Tibial nerve (tissue), 4 donors: ENCODE measurements at regions not wholly inside any gene's neighbourhood (a gene's known extent, or its start where the extent isn't known, plus 50 kb on each side); places are given as distances from the start of the nearest gene placed in this dataset.

Source experiments
- DNase-seq, 2 donors: peaks; one replicate each; pipeline ENCODE4 v3.0.0-alpha.2; 2019; ENCODE audit warnings: low spot score in 2 of 2
- H3K27ac ChIP-seq, 4 donors: fragments of 200-600 bp; sonication (generic) in 3 of 4; one replicate each; pipeline ENCODE4 v1.5.1; 2017 to 2019; ENCODE audit warnings: mild to moderate bottlenecking in 1 of 4
- H3K27me3 ChIP-seq, 2 donors: fragments of 200-600 bp; sonication (generic) in 1 of 2; one replicate each; pipeline versions ENCODE4 v1.5.1 to v1.6.0; 2017 to 2019
- H3K36me3 ChIP-seq, 3 donors: fragments of 200-600 bp; sonication (generic); one replicate each; pipeline ENCODE4 v1.5.1; 2018 to 2019
- H3K4me1 ChIP-seq, 4 donors: fragments of 200-600 bp; sonication (generic) in 3 of 4; one replicate each; pipeline ENCODE4 v1.5.1; 2017 to 2019
- H3K4me3 ChIP-seq, 4 donors: fragments of 200-600 bp; sonication (generic) in 3 of 4; one replicate each; pipeline ENCODE4 v1.5.1; 2017 to 2019; ENCODE audit warnings: mild to moderate bottlenecking in 1 of 4, moderate library complexity in 1 of 4
- H3K9me3 ChIP-seq, 4 donors: fragments of 200-600 bp; sonication (generic) in 3 of 4; one replicate each; pipeline ENCODE4 v1.5.1; 2017 to 2019
- CTCF ChIP-seq, 5 experiments: fragments of 200-600 bp in 3 of 5; fragments of 450-650 bp in 2 of 5; sonication (generic) in 3 of 5; IDR thresholded peaks; one replicate each; pipeline ENCODE4 v1.5.1; 2016 to 2019; ENCODE audit warnings: antibody characterized with exemption in 5 of 5, mild to moderate bottlenecking in 3 of 5, moderate library complexity in 2 of 5
- EP300 ChIP-seq, 2 donors: sonication (generic); formaldehyde crosslinking; IDR thresholded peaks; one replicate each; pipeline ENCODE4 v1.6.1; 2017; ENCODE audit warnings: antibody characterized with exemption in 2 of 2, mild to moderate bottlenecking in 1 of 2
- POLR2A ChIP-seq, 2 donors: fragments of 450-650 bp; IDR thresholded peaks; one replicate each; pipeline ENCODE4 v1.6.1; 2017; ENCODE audit warnings: antibody characterized with exemption in 2 of 2, mild to moderate bottlenecking in 2 of 2, moderate library complexity in 2 of 2
- WGBS, 2 donors: methylation state at CpG; one replicate each; pipeline ENCODE4 v1.1.5; 2018; 5-methylcytosine and 5-hydroxymethylcytosine counted together

DNA sequence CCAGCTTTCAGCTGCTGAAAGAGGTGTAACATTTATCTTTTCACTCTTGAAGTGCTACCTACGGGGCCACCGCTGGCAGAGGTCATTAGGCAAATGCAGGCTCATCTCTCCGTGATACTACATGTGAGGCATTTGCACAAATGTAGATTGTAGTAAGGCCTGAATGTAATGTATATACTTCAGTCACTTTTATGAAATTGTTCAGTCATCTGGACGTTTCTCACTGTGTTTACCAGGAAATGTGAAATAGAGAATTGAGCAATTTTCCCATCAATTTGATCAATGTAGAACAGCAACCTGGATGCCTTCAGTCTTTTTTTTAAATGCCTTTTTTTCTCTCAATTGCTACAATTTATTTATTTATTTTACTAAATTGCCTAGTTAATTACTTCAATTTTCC lies 368.3 kb upstream of the AZI2 start:
- WGBS, 2 donors: 67 to 75% methylated on average over 4 of the region's 4 CpGs
- no peak for TF ChIP-seq POLR2A (IDR thresholded peaks at IDR 0.05)
- no peak for TF ChIP-seq CTCF (IDR thresholded peaks at IDR 0.05)
- TF ChIP-seq EP300 (IDR thresholded peaks at IDR 0.05): no peak
- no peak for DNase-seq

DNA sequence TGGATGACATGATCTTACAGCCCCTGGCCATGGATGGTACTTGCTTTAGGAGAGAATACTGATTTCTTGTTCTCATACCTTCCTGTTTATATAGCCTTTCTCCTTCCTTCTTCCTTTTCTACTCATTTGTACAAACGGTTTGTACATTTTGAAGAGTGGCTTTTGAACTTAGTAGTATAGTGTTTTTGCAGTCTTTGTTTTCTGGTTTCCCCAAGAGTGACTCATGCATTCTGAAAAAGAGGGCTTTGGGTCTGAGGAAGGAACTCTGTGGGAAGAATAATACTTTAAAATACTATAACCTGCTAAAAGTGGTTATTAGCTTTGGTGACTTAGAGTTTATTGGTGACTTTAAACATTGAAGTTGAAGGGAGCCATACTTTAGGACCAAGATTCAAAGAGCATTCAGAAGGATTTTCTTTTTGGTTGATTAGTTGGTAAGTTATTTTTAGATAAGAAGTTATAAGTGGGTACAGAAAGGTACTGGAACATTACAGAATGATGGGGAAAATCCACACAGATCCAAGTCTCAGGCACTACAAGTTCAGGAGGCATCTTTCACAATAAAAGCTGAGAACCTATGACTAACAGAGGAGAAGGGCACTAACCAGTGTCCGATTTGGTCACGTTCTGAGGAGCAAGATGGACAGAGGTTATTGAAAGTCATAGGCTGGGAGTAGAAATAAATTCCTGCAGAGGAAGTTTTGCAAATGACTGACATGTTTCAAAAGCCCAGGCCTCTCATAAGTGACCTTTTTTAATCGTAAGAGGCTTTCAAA lies 369.6 kb upstream of the AZI2 start:
- H3K4me3 ChIP-seq: no peak overlapping the region
- no peaks in the 10 kb centered on the region for H3K9me3 ChIP-seq
- WGBS, 2 donors: 57% methylated on average over 4 of the region's 4 CpGs
- no peak overlapping the region for H3K27ac ChIP-seq
- H3K4me1 ChIP-seq: no peaks in the 10 kb centered on the region
- TF ChIP-seq EP300 (IDR thresholded peaks at IDR 0.05): no peak
- TF ChIP-seq POLR2A (IDR thresholded peaks at IDR 0.05): no peak
- no peak for TF ChIP-seq CTCF (IDR thresholded peaks at IDR 0.05)
- no peak for DNase-seq
- H3K27me3 ChIP-seq: no peaks in the 10 kb centered on the region
- H3K36me3 ChIP-seq: no peaks in the 10 kb centered on the region

More for the DNA sequence above, 368.3 kb upstream of the AZI2 start:
- no peaks in the 10 kb centered on the region for H3K36me3 ChIP-seq
- no peak overlapping the region for H3K4me3 ChIP-seq
- H3K9me3 ChIP-seq: no peaks in the 10 kb centered on the region
- no peaks in the 10 kb centered on the region for H3K4me1 ChIP-seq
- no peaks in the 10 kb centered on the region for H3K27me3 ChIP-seq
- H3K27ac ChIP-seq: no peak overlapping the region

- Histone ChIP-seq H3K27ac (no peak overlapping the region), H3K4me1 (no peaks in the 10 kb centered on the region), H3K9me3 (peaks cover 0 to 6% (median 0%) of the 10 kb centered on the region in 4 donors), H3K36me3 (no peaks in the 10 kb centered on the region), H3K27me3 (no peaks in the 10 kb centered on the region), H3K4me3 (no peak overlapping the region)
- TF ChIP-seq POLR2A (IDR thresholded peaks at IDR 0.05) (no peak), CTCF (IDR thresholded peaks at IDR 0.05) (peak in 3 of 5 experiments; percentile 10 to 33 (median 19)), EP300 (IDR thresholded peaks at IDR 0.05) (no peak)
- DNase-seq: peak in 1 of 2 donors; percentile 20
- 54 to 55% methylated on average over 3 of the region's 3 CpGs for WGBS, 2 donors
Observed at GRCh38 chr3:28726840-28727239, 378.2 kb upstream of the AZI2 start.

GRCh38 chr3:28727307-28727706 lies 378.7 kb upstream of the AZI2 start:
- TF ChIP-seq POLR2A (IDR thresholded peaks at IDR 0.05) (no peak), CTCF (IDR thresholded peaks at IDR 0.05) (no peak), EP300 (IDR thresholded peaks at IDR 0.05) (no peak)
- H3K4me1 ChIP-seq: no peaks in the 10 kb centered on the region
- no peak overlapping the region for H3K4me3 ChIP-seq
- H3K36me3 ChIP-seq: no peaks in the 10 kb centered on the region
- H3K27me3 ChIP-seq: no peaks in the 10 kb centered on the region
- no peak overlapping the region for H3K27ac ChIP-seq
- H3K9me3 ChIP-seq: peaks cover 0 to 11% (median 0%) of the 10 kb centered on the region in 4 donors
- DNase-seq: no peak

DNA sequence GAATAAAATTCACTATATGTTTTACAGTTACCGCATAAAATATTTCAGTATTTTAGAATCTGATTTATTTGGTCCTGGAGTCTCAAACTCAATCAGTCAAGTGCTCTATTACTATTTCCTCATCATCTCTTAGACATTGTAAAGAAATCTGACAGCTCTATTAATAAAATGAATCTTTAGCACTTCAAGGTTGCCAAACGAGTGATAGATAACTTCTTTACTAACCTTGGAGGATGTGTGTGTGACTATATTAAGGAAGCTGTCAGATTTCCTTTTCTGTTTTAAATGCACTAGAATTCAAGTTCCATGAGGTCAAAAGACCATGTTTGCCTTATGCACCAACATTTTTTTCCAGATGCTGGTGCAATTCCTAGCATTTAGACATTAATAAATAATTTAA lies 389.8 kb upstream of the AZI2 start:
- Histone ChIP-seq H3K4me1 (no peaks in the 10 kb centered on the region), H3K36me3 (no peaks in the 10 kb centered on the region), H3K27ac (no peak overlapping the region), H3K27me3 (no peaks in the 10 kb centered on the region), H3K9me3 (peaks cover 0 to 14% (median 4%) of the 10 kb centered on the region in 4 donors), H3K4me3 (no peak overlapping the region)
- DNase-seq: no peak
- 74 to 83% methylated on average over 2 of the region's 2 CpGs for WGBS, 2 donors
- TF ChIP-seq EP300 (IDR thresholded peaks at IDR 0.05): no peak
- no peak for TF ChIP-seq CTCF (IDR thresholded peaks at IDR 0.05)
- no peak for TF ChIP-seq POLR2A (IDR thresholded peaks at IDR 0.05)
